ENCODE measurements at regions not wholly inside any gene's neighbourhood (a gene's known extent, or its start where the extent isn't known, plus 50 kb on each side); places are given as distances from the start of the nearest gene placed in this dataset.
"Not testable (repeated sequence)": the region's sequence is repeated elsewhere in the genome, so short reads cannot be mapped to it uniquely, and the experiment has no call there.

- no peaks in the 10 kb centered on the region for H3K9me3 Mint-ChIP-seq (ENCODE audit: unreplicated experiment)
- Histone ChIP-seq H3K4me3 (ENCODE audit: low read depth, low read length) (no peak overlapping the region), H3K36me3 (ENCODE audit: control insufficient read depth, insufficient read depth, low read length) (no peaks in the 10 kb centered on the region), H3K9me3 (no peaks in the 10 kb centered on the region), H3K27me3 (replicated peaks; ENCODE audit: control insufficient read depth, insufficient read depth, low read length) (no peaks in the 10 kb centered on the region), H3K4me1 (no peaks in the 10 kb centered on the region)
- peaks cover 5% of the 10 kb centered on the region for H3K27me3 Mint-ChIP-seq (ENCODE audit: insufficient read depth, unreplicated experiment)
- H3K4me1 Mint-ChIP-seq (ENCODE audit: low read depth, unreplicated experiment): no peaks in the 10 kb centered on the region
- intact Hi-C loops (cut with micrococcal nuclease; ENCODE audit: unreplicated experiment): loop anchor here (2.0 kb wide), 1 partner anchor 69 kb away; no protein-coding TSS in a partner anchor
- CTCF ChIA-PET: interaction anchor here (1.4 kb wide), 1 partner anchor 192 kb away, joined by 5 read pairs; no protein-coding TSS in a partner anchor
- H3K27ac Mint-ChIP-seq (ENCODE audit: unreplicated experiment): no peak overlapping the region
- POLR2A ChIA-PET: no interaction called here
- H3K4me3 Mint-ChIP-seq (ENCODE audit: unreplicated experiment): no peak overlapping the region
- peak in 1 of 2 experiments; percentile 39 for DNase-seq
- peak; percentile 63 to 71 for TF ChIP-seq CTCF (IDR thresholded peaks at IDR 0.05; ENCODE audit: insufficient read depth in 1 of 2, low read depth in 1 of 2, low read length in 1 of 2, severe bottlenecking in 1 of 2, unreplicated experiment in 1 of 2)
- BruUV-seq (replicated peaks): no TSS peak
- no peaks in the 10 kb centered on the region for H3K36me3 Mint-ChIP-seq (ENCODE audit: insufficient read depth, unreplicated experiment)
Observed at GRCh38 chr10:80855348-80855971, 317.8 kb downstream of the SH2D4B start.

- ChIA-PET POLR2A (no interaction called here), CTCF (interaction anchor here (0.9 to 1.4 kb wide), 2 partner anchors 193 to 324 kb away, joined by 3 to 5 read pairs; no protein-coding TSS in a partner anchor)
- no peaks in the 10 kb centered on the region for H3K9me3 ChIP-seq
- no peaks in the 10 kb centered on the region for H3K9me3 Mint-ChIP-seq (ENCODE audit: unreplicated experiment)
- intact Hi-C loops (cut with micrococcal nuclease; ENCODE audit: unreplicated experiment): no loop called here
- H3K4me1 Mint-ChIP-seq (ENCODE audit: low read depth, unreplicated experiment): no peaks in the 10 kb centered on the region
- peaks cover 5% of the 10 kb centered on the region for H3K27me3 Mint-ChIP-seq (ENCODE audit: insufficient read depth, unreplicated experiment)
- H3K4me3 Mint-ChIP-seq (ENCODE audit: unreplicated experiment): no peak overlapping the region
- no peaks in the 10 kb centered on the region for H3K4me1 ChIP-seq
- peak in 1 of 2 experiments; percentile 4 for DNase-seq
- no peaks in the 10 kb centered on the region for H3K27me3 ChIP-seq (replicated peaks; ENCODE audit: control insufficient read depth, insufficient read depth, low read length)
- H3K36me3 ChIP-seq (ENCODE audit: control insufficient read depth, insufficient read depth, low read length): no peaks in the 10 kb centered on the region
- no peak overlapping the region for H3K27ac Mint-ChIP-seq (ENCODE audit: unreplicated experiment)
- BruUV-seq (replicated peaks): no TSS peak
- TF ChIP-seq CTCF (IDR thresholded peaks at IDR 0.05; ENCODE audit: insufficient read depth in 1 of 2, low read depth in 1 of 2, low read length in 1 of 2, severe bottlenecking in 1 of 2, unreplicated experiment in 1 of 2): no peak
- H3K4me3 ChIP-seq (ENCODE audit: low read depth, low read length): no peak overlapping the region
- H3K36me3 Mint-ChIP-seq (ENCODE audit: insufficient read depth, unreplicated experiment): no peaks in the 10 kb centered on the region
Observed at GRCh38 chr10:80856186-80856585, 318.5 kb downstream of the SH2D4B start.

GRCh38 chr10:80859279-80859678 is 321.6 kb downstream of the SH2D4B start:
- H3K36me3 ChIP-seq (ENCODE audit: control insufficient read depth, insufficient read depth, low read length); H3K4me3 Mint-ChIP-seq (ENCODE audit: unreplicated experiment); DNase-seq; H3K27me3 Mint-ChIP-seq (ENCODE audit: insufficient read depth, unreplicated experiment); H3K27ac Mint-ChIP-seq (ENCODE audit: unreplicated experiment); POLR2A ChIA-PET; H3K4me1 Mint-ChIP-seq (ENCODE audit: low read depth, unreplicated experiment); intact Hi-C loops (cut with micrococcal nuclease; ENCODE audit: unreplicated experiment); H3K4me3 ChIP-seq (ENCODE audit: low read depth, low read length); H3K27me3 ChIP-seq (replicated peaks; ENCODE audit: control insufficient read depth, insufficient read depth, low read length); H3K4me1 ChIP-seq; H3K9me3 ChIP-seq; BruUV-seq (replicated peaks); H3K9me3 Mint-ChIP-seq (ENCODE audit: unreplicated experiment); H3K36me3 Mint-ChIP-seq (ENCODE audit: insufficient read depth, unreplicated experiment): not testable (repeated sequence)
- CTCF ChIA-PET: interaction anchor here (1.0 kb wide), 1 partner anchor 159 kb away, joined by 3 read pairs; no protein-coding TSS in a partner anchor
